IMR-90 (cell line): ENCODE measurements at regions not wholly inside any gene's neighbourhood (a gene's known extent, or its start where the extent isn't known, plus 50 kb on each side); places are given as distances from the start of the nearest gene placed in this dataset.

Source experiments
- FOS ChIP-seq: fragments of 150-350 bp; IDR thresholded peaks from 2 replicates; pipeline ENCODE4 v1.6.1; 2016; ENCODE audit warnings: low read depth, low read length
- MAZ ChIP-seq: IDR thresholded peaks from 2 replicates; pipeline ENCODE4 v1.6.1; 2012; ENCODE audit warnings: low read depth, mild to moderate bottlenecking, low read length, improper control_type of control experiment, moderate library complexity, borderline replicate concordance
- POLR2A ChIP-seq: IDR thresholded peaks from 2 replicates; pipeline ENCODE4 v1.6.1; 2012; ENCODE audit warnings: mild to moderate bottlenecking, low read depth, low read length
- RAD21 ChIP-seq: IDR thresholded peaks from 2 replicates; pipeline ENCODE4 v1.6.1; 2012; ENCODE audit warnings: low read length, improper control_type of control experiment
- RFX5 ChIP-seq: IDR thresholded peaks from 2 replicates; pipeline ENCODE4 v1.8.0; 2012; ENCODE audit warnings: low read depth, mild to moderate bottlenecking, low read length, moderate library complexity
- TF ChIP-seq, protein P1 (sequence below): conservative IDR thresholded peaks from 2 replicates; pipeline ENCODE4 v1.5.1; 2012; ENCODE audit warnings: mild to moderate bottlenecking, low read depth, low read length, improper control_type of control experiment

DNA sequence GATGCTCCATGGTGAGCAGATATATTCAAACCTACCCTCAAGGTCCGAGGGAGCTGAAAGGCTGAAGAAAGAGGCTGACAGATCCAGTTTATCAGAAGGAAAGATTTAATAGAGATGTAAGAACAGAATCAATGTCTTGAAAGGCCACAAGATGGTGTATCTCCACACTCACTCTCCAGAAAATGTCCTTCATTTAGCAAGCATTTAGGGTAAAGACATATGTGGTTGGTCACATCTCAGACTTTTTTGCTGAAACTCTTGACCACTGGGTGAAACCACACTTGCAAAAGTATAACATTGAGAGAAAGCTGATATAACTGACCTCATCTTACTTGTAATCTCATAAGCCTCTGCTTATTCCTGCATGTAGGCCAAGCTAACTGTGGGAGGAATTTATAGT is 745.8 kb upstream of the GALNTL6 start:
- no peak for TF ChIP-seq POLR2A
- TF ChIP-seq, protein P1, sequence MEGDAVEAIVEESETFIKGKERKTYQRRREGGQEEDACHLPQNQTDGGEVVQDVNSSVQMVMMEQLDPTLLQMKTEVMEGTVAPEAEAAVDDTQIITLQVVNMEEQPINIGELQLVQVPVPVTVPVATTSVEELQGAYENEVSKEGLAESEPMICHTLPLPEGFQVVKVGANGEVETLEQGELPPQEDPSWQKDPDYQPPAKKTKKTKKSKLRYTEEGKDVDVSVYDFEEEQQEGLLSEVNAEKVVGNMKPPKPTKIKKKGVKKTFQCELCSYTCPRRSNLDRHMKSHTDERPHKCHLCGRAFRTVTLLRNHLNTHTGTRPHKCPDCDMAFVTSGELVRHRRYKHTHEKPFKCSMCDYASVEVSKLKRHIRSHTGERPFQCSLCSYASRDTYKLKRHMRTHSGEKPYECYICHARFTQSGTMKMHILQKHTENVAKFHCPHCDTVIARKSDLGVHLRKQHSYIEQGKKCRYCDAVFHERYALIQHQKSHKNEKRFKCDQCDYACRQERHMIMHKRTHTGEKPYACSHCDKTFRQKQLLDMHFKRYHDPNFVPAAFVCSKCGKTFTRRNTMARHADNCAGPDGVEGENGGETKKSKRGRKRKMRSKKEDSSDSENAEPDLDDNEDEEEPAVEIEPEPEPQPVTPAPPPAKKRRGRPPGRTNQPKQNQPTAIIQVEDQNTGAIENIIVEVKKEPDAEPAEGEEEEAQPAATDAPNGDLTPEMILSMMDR: no peak
- TF ChIP-seq FOS: no peak
- no peak for TF ChIP-seq RFX5
- no peak for TF ChIP-seq RAD21
- TF ChIP-seq MAZ: no peak
